PC-3 (cell line): ENCODE measurements at regions not wholly inside any gene's neighbourhood (a gene's known extent, or its start where the extent isn't known, plus 50 kb on each side); places are given as distances from the start of the nearest gene placed in this dataset.
A peak's percentile ranks its signal among the peaks of the same experiment; 100 is the strongest.

Experiments used
- ATAC-seq: fragments of 200-7000 bp; cut with Tn5 transposase; 2 replicates; pipeline ENCODE4 v1.9.1; 2020; ENCODE audit warnings: mild to moderate bottlenecking, moderate library complexity
- BruUV-seq: library from RNA; stranded (reverse); fragments of 400-500 nt; replicated peaks from 2 replicates; lab custom pipeline; 2021; lab: Mats Ljungman, UMichigan
- CTCF ChIA-PET: fragments of 300-600 bp; sonication (Branson Sonifier 250); formaldehyde crosslinking; loops from one replicate; lab custom pipeline; 2022; ENCODE audit warnings: antibody characterized with exemption; lab: Charles Lee
- POLR2A ChIA-PET: fragments of 300-600 bp; sonication (Branson Sonifier 250); formaldehyde crosslinking; loops from one replicate; lab custom pipeline; 2022; ENCODE audit warnings: antibody characterized with exemption; ENCODE audit not compliant: unreplicated experiment; lab: Charles Lee
- DNase-seq: peaks from one replicate; pipeline ENCODE4 v3.0.0-alpha.2; 2015
- H2AFZ ChIP-seq: fragments of 300-600 bp; sonication (generic); 2 replicates; pipeline ENCODE4 v1.6.0; 2016; ENCODE audit warnings: antibody characterized with exemption, low read length
- H3F3A ChIP-seq: fragments of 300-600 bp; sonication (generic); one replicate; pipeline ENCODE4 v1.6.0; 2017; ENCODE audit warnings: antibody characterized with exemption, low read length, control low read depth, mild to moderate bottlenecking; ENCODE audit not compliant: unreplicated experiment
- H3K27ac ChIP-seq: fragments of 300-600 bp; sonication (generic); 2 replicates; pipeline ENCODE4 v1.5.1; 2016; ENCODE audit warnings: mild to moderate bottlenecking, low read length
- H3K27me3 ChIP-seq: fragments of 300-600 bp; sonication (generic); 2 replicates; pipeline ENCODE4 v1.6.1; 2016; ENCODE audit warnings: low read length, mixed read lengths
- H3K36me3 ChIP-seq: fragments of 300-600 bp; sonication (generic); 2 replicates; pipeline ENCODE4 v1.6.1; 2016; ENCODE audit warnings: low read depth, mixed run types, low read length, mixed read lengths
- H3K4me1 ChIP-seq: fragments of 300-600 bp; sonication (generic); 2 replicates; pipeline ENCODE4 v1.5.1; 2016; ENCODE audit warnings: low read length; ENCODE audit not compliant: insufficient read depth
- H3K4me2 ChIP-seq: fragments of 300-600 bp; sonication (generic); 2 replicates; pipeline ENCODE4 v1.6.0; 2016; ENCODE audit warnings: low read length
- H3K4me3 ChIP-seq: fragments of 300-600 bp; sonication (generic); 2 replicates; pipeline ENCODE4 v1.5.1; 2016; ENCODE audit warnings: mild to moderate bottlenecking, low read length, mixed read lengths
- H3K79me2 ChIP-seq: fragments of 300-600 bp; sonication (generic); 2 replicates; pipeline ENCODE4 v1.6.1; 2017; ENCODE audit warnings: low read length, mixed read lengths
- H3K9ac ChIP-seq: fragments of 300-600 bp; sonication (generic); 2 replicates; pipeline ENCODE4 v1.6.0; 2016; ENCODE audit warnings: mild to moderate bottlenecking, low read length
- H3K9me2 ChIP-seq: fragments of 300-600 bp; sonication (generic); replicated peaks from 2 replicates; pipeline ENCODE4 v1.6.1; 2016; ENCODE audit warnings: mixed run types, low read length, mixed read lengths
- H3K9me3 ChIP-seq: fragments of 300-600 bp; sonication (generic); 2 replicates; pipeline ENCODE4 v1.6.1; 2016; ENCODE audit warnings: low read length, mixed read lengths
- H4K20me1 ChIP-seq: fragments of 300-600 bp; sonication (generic); 2 replicates; pipeline ENCODE4 v1.6.1; 2016; ENCODE audit warnings: low read length, mixed read lengths
- CTCF ChIP-seq: fragments of 300-600 bp; sonication (generic); conservative IDR thresholded peaks from 2 replicates; pipeline ENCODE4 v1.5.1; 2017; ENCODE audit warnings: antibody characterized with exemption, low read depth, mild to moderate bottlenecking, low read length
- EZH2 ChIP-seq: fragments of 300-600 bp; sonication (generic); IDR thresholded peaks from one replicate; pipeline ENCODE4 v1.6.1; 2017; ENCODE audit warnings: antibody characterized with exemption, mild to moderate bottlenecking, low read length; ENCODE audit not compliant: unreplicated experiment
- EZH2phosphoT487 ChIP-seq: fragments of 300-600 bp; sonication (generic); IDR thresholded peaks from 2 replicates; pipeline ENCODE4 v1.6.1; 2018; ENCODE audit warnings: mild to moderate bottlenecking, antibody characterized with exemption, low read length, borderline replicate concordance
- intact Hi-C: fragments of 100-400 bp; cut with micrococcal nuclease; formaldehyde crosslinking; loops from 2 replicates; pipeline ENCODE4 v1.9.0; 2023

- TF ChIP-seq CTCF (no peak), EZH2phosphoT487 (no peak)
- ChIA-PET POLR2A (no interaction called here), CTCF (interaction anchor here (1.0 kb wide), 1 partner anchor 24 kb away, joined by 3 read pairs; no protein-coding TSS in a partner anchor)
- H3K4me2 ChIP-seq: no peak overlapping the region
- no peaks in the 10 kb centered on the region for H4K20me1 ChIP-seq
- intact Hi-C loops: no loop called here
- H3K9ac ChIP-seq: no peak overlapping the region
- no peaks in the 10 kb centered on the region for H3K79me2 ChIP-seq
- peaks cover 27% of the 10 kb centered on the region for H3K4me1 ChIP-seq
- H3K4me3 ChIP-seq: no peak overlapping the region
- no peak for ATAC-seq
- DNase-seq: peak; percentile 27
- H3K27me3 ChIP-seq: no peaks in the 10 kb centered on the region
- no peaks in the 10 kb centered on the region for H3K9me3 ChIP-seq
- peaks cover 10% of the 10 kb centered on the region for H3F3A ChIP-seq
- H3K9me2 ChIP-seq: no peaks in the 10 kb centered on the region
- BruUV-seq: no TSS peak
- no peak overlapping the region for H3K27ac ChIP-seq
- H2AFZ ChIP-seq: no peak overlapping the region
- no peaks in the 10 kb centered on the region for H3K36me3 ChIP-seq
These were observed 397.2 kb upstream of the FANCL start for GRCh38 chr2:58638256-58638805.

DNA sequence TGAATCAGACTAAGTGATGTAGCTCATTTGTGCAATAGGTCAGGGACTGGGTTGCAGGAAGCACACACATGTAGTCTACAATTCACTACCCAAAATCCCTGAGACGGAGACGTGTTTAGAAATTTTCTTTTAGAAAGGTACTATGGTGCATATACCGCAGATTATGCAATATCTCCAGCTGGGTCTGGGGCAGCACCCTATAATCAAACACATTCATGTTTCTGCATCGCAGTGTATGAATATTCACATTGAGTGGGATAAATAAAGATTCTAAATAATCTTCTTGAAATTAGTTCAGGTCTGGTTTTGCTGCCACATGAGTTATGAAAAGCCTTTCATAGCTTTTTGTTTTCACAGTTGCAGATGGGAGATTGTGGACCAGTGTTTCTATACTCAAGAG lies 395.7 kb upstream of the FANCL start:
- no peak for DNase-seq
- POLR2A ChIA-PET: no interaction called here
- H3K27ac ChIP-seq: no peak overlapping the region
- intact Hi-C loops: no loop called here
- ATAC-seq: no peak
- H4K20me1 ChIP-seq: no peaks in the 10 kb centered on the region
- H3F3A ChIP-seq: peaks cover 10% of the 10 kb centered on the region
- no peak overlapping the region for H3K4me2 ChIP-seq
- no peak overlapping the region for H3K4me3 ChIP-seq
- no peaks in the 10 kb centered on the region for H3K27me3 ChIP-seq
- CTCF ChIA-PET: no interaction called here
- peaks cover 32% of the 10 kb centered on the region for H3K4me1 ChIP-seq
- no TSS peak for BruUV-seq
- no peaks in the 10 kb centered on the region for H3K9me3 ChIP-seq
- no peak for TF ChIP-seq EZH2
- no peak for TF ChIP-seq EZH2phosphoT487
- TF ChIP-seq CTCF: no peak
- H3K9me2 ChIP-seq: no peaks in the 10 kb centered on the region
- H3K79me2 ChIP-seq: no peaks in the 10 kb centered on the region
- no peak overlapping the region for H3K9ac ChIP-seq
- no peaks in the 10 kb centered on the region for H3K36me3 ChIP-seq
- no peak overlapping the region for H2AFZ ChIP-seq

- Histone ChIP-seq H2AFZ (no peak overlapping the region), H3K9me3 (no peaks in the 10 kb centered on the region), H4K20me1 (no peaks in the 10 kb centered on the region), H3F3A (peaks cover 10% of the 10 kb centered on the region), H3K27ac (no peak overlapping the region), H3K4me3 (no peak overlapping the region), H3K4me1 (peaks cover 32% of the 10 kb centered on the region), H3K36me3 (no peaks in the 10 kb centered on the region), H3K79me2 (no peaks in the 10 kb centered on the region), H3K4me2 (peak overlapping the region; percentile 64; the same call in 1 of the 2 replicates), H3K27me3 (no peaks in the 10 kb centered on the region), H3K9me2 (no peaks in the 10 kb centered on the region), H3K9ac (no peak overlapping the region)
- DNase-seq (no peak), ATAC-seq (no peak)
- BruUV-seq: no TSS peak
- POLR2A ChIA-PET: no interaction called here
- intact Hi-C loops: no loop called here
- TF ChIP-seq EZH2phosphoT487: no peak
- TF ChIP-seq CTCF: no peak
- TF ChIP-seq EZH2: no peak
- CTCF ChIA-PET: no interaction called here
These were observed 394.8 kb upstream of the FANCL start for GRCh38 chr2:58635801-58636375.
